ENCODE measurements at regions not wholly inside any gene's neighbourhood (a gene's known extent, or its start where the extent isn't known, plus 50 kb on each side); places are given as distances from the start of the nearest gene placed in this dataset.
"Not testable (repeated sequence)": the region's sequence is repeated elsewhere in the genome, so short reads cannot be mapped to it uniquely, and the experiment has no call there.

DNA sequence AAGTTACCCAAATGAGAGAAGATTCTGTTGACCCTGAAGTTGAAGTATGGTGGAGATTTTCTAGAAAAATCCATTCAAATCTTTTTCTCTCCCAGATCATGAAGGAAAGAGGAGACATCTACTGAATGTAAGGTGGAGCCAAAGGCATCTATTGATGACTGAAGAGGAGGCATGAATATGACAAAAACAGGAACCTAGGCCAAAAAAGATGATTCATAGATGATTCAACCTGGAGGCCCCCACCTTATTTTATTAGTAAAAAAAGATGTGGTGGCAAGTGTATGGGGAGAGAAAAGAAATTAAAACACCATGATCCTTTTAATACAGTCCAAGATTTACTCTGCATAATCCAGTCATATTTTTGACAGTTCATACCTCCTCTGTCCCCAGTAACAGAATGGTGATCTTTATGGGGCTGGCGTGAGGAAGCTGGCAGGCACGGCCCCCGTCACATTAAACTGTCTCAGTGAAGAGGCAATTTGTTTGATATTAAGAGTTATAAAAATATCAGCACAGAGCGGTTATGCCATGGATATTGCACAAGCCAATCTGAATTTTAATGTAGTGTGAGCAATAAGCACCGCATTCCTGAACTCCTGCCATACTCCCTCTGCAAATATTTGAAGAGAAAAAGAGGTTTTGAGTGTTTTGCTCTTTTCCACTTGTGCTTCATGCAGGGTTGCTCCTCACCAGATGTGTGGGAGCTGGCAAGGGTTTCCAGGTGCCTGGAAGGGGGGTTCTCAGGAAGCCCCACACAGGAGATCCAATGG is 94.4 kb downstream of the TRIM43 start:
- DNase-seq = not testable (repeated sequence)

DNA sequence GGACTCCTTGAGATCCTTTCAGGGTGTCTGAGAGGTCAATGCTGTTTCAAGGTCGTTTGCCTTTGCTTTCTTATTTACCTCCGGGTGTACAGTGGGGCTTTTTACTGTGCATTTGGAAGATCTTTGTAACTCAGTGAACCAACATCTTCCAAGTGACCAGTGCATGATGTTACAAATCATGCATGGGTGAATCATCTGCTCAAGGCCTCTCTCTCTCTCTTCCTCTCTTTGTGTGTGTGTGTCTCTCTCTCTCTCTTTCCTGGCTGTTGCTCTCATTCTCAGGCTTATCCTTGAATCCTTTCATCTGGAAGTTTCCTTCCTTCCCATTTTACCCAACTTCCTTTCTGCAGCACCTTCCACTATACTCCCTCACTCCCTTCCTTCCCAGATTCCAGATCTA is 96.1 kb downstream of the TRIM43 start:
- not testable (repeated sequence) for DNase-seq

DNA sequence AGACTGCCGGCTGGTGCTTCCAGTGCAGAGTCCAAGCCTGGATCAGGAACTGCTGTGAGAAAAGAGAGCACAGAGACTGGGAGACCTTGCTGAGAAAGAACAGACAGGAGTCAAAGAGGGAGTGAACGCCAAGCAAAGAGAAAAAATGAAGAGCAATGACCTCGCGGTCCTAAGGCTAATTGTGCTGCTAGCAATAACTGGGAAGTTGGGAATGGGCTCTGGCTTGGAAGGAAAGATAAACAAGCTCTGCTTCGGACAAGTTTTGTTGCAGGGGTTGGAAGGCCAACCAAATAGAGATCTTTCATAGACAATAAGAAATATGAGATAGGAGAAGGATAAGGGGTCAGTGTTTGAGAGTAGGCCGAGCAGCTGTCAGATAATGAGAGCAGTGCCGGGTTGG is 99.4 kb downstream of the TRIM43 start:
- not testable (repeated sequence) for DNase-seq

DNA sequence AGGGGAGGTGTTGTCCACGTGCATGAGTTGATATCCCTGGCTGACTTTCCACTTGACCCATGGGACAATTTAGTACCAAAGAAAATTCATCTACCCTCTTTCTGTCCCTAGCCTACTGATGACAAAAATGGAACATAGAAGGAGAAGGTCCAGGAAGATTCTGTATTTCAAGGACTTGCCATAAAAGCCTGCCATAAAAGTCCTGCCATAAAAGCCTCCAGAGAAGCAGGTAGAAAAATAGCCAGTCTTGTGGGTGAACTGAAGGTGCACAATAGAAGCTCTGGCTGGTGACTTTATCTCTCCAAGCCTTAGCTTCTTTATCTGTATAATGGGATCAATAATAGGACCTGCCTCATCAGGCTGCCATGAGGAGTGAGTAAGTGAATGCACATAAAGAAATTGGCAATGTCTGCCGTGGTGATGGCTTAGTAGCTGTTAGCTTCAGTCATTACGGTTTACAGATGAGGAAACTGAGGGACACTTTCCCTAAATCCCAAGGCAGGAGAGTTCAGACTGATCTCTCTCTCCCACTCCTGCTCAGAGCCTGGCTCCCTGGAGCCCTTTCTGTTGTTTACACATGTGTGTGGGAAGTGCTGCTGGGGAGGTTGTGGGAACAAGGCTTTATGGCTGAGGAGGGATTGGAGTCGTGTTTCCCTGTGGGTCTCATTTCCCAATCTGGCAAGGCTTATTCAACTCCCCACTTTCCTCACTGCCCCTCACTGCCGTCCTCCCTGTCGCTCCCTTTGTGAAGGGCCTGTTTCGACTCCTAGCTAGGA is 101.5 kb downstream of the TRIM43 start:
- not testable (repeated sequence) for DNase-seq

DNA sequence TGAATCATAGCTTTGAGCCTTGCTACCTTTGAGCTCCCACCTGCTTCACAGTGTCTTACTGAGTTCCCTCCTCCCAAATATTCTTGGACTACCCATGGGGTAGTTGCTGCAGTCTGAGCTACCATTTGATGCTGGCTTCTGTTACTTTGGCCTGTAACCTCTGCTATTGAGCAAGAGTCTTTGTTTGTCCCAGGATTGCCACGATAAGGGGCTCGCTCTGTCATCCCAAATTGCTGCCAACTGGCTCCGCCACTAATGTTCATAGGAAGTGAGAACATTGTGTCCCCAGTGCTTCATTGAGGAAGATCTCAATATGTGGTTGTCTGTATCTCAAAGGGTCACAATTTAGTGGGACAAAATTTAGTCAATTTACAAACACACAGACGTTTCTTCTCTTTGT is 103.8 kb downstream of the TRIM43 start:
- DNase-seq = no peak

DNA sequence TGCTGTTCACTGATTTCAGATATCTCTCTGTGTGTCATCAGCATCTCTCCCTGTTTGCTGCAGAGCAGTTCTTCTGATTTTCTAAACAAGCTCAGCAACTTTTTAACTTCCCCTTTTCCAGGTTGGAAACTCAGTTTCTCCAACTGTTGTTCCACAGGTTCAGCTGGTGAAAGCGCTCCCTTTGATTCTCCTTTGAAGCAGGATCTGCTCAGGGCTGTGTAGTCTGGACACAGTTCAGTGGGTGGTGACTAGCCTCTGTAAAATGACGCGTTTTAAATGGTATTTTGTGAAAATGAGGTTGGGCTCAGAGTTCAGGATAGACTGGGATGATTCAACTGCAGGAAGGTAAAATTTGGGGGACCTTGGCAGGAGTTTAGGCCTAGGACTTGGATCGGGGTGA is 106.3 kb downstream of the TRIM43 start:
- no peak for DNase-seq

DNA sequence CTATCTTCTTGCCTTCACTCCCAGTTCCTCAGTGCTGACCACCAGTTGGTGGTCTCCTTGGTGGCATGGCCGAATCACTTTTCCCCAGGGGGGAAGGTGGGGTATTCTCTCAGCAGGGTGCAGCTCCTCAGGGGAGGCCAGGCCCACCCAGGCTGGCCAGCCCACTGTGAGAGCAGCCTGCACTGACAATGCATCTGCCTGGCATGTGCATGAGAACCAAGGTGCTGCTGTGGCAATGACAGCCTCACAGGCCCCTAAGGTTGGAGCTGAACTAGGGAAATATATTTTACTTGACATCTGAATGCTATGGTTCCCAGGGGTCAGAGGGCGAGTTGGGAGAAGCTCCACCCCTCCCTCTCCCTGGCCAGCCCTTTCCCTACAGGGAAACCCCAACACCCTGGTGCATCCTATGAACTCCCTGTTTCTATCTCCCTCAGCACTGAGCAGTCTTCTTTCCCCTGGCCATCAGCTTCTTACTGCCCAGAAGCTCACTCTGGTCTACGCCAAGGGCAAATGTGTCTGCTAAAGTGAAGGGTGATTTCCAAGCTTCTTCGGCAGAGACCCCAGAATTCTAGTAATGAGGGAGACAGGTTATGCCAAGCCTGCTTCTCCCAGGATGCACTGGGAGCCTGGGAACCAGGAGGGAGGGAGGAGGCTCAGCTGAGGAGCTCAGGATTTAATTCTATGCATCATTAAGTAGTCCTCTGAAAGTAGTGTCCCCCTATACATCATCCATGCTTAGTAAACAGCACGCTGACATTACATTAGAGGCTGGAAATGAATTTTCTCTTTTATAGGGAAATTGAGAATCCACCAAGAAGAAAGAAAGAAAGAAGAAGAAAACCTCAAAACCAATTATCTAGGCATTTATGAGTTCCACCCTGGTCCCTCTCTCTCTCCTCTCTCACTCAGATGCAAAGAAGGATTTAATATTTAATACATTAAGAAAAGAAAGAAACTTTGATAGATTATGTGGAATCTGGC is 107.7 kb downstream of the TRIM43 start:
- not testable (repeated sequence) for DNase-seq

DNA sequence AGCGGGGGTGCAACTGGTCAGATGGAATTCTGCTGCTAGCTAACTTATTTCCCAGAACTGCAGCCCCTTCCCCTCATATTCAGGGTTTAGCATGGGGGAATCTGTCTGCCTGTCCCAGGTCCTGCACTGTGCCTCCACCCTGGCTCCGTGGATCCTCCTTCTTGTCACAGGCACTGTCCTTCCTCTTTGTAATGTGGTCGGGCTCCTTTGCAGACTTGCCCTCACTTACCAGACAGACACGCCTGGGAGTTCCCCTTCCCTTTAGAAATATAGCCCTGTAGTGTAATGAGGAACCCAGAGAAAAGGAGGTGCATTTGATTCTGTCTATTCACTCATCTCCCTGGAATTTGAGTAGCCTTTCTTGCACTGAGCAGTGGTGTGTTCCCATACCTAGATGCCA is 108.7 kb downstream of the TRIM43 start:
- peak in 1 of 2 donors; percentile 15 for DNase-seq

DNA sequence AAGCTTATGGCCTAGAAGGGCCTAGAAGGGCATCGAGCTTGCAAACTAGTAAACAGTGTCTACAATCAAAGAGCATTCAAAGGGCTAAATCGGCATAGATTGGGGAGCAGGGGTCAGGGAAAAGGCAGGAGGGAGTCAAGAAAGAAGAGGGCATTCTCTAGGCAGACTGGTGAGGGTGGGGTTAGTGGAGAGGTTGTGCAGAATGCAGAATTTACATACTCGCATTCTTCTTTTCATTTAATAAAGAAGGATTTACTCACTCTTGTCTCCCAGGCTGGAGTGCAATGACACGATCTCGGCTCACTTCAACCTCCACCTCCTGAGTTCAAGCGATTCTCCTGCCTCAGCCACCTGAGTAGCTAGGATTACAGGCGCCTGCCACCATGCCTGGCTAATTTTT is 110.7 kb downstream of the TRIM43 start:
- no peak for DNase-seq

DNA sequence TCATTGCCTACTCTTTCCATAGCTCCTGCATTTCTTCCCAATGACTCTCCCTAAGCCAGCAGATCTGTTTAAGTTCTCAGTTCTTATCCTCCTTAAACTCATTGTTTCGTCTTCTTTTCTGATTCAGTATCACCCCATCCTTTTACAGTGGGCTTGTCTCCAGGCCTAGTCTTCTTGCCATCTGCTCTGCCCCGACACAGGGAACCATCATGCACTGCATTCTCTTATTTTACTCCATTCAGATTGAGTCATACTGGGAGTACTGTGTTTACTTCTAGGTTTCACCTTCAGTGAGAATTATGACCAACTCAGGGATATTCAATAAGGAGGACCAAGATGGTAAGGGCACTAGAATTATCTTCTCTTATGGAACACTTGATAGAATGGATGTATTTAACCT is 115.4 kb downstream of the TRIM43 start:
- DNase-seq = not testable (repeated sequence)

DNA sequence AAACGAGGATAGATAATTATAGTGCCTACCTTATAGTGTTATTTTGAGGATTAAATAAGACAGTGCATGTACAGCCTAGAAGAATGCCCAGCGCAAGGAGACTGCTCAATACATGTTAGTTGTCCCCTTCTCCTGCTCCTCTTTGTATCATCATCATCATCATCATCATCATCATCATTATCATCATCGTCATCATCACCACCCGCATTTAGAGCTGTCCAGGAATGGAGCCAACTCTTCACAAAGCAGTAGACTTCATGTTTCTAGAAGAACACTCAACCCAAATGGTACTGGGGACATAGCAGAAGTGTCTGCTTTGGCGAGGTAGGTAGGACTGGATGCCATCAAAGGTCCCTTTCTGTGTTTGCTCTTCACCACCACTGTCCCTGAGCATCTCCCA is 116.0 kb downstream of the TRIM43 start:
- no peak for DNase-seq

DNA sequence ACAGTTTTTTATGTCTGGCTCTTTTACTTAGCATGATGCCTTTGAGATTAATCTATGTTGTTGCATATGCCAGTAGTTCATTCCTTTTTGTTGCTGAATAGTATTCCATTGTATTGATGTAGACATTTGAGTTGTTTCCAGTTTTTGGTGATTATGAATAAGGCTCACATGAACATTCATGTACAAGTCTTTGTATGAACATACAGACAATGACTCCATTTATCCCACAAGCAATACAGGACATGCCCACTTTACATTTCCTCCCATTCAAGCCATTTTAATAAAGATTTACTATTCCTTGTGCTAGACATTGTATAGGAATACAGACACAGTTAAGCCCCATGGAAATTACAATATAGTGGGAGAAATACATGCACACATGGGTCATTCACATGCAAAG is 118.0 kb downstream of the TRIM43 start:
- no peak for DNase-seq

DNA sequence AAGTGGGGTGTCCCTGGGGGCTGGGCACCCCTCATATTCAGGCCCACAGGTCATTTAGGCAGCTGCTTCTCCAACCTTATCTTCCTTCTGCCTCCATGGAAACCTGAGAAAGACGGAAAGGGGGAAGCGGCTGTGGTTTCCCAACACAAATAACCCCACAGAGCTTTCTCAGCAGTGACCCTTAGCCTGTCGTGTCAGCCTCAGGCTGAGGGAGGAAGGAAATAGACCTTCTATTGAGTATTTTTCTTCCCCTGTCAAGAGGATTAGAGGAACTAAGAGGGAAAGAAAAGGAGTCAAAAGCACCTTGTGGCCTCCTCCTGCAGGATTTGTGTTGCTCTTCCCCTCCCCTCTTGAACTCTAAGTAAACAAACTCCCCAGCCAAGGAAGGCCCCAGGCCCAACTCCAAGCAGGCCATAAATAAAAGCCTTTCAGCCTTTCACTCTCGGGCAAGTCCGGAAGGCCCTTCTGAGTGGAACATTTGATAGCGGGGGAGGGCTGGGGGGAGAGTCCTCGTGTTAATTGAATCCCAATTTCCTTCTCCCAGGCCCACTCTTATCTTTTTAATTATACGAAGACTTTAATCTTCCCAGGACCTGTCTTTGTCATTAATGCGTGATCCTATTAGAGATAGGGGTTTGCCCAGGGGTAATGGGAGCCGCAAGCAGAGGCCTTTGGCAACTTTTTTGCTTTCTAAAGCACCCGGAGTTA is 121.8 kb downstream of the TRIM43 start:
- not testable (repeated sequence) for DNase-seq

DNA sequence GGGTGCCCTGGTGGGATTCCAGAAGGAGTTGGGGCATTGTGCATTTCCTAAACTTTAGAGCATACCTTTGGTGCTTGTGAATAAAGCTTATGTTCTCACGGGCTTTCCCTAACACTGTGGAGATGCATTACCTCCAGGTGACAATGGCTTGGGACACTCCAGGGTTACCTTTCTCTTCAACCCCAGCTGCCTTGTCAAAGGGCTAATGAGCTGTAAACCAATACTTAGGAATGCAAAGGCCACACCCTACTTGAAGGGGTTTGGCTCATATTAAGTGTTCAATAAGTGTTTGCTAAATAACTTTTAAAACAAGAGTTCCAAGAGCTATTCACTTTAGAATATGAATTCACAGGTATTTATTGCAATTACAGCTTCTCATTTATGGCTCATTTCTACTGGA is 122.6 kb downstream of the TRIM43 start:
- not testable (repeated sequence) for DNase-seq

DNA sequence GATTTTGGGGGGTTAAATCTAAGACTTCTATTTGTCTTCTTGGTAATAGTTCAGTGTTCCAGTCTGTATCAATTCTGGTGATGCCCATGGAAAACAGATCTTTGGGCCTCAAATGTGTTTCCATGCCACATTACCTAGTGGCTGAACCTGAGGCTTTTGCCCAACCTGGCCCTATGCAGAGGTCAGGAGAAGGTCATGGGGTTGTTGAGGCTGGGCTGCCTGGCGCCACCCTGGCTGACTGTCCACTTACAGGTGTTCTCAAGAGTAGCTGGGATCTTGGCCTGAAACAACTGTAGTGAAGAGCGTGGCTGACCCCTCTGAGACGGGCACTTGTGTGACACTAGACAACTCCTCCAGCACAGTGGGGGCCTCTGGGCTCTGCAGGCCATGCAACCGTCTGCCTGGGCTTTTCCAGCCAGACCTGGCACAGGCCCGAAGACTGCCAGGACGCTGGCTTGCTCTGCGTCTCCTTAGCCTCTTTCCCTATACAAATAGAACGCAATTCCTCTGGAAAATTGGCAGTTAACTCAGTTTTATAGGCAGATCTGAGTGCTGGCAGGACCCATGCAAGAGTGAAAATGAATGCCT is 127.8 kb downstream of the TRIM43 start:
- no peak for DNase-seq

DNA sequence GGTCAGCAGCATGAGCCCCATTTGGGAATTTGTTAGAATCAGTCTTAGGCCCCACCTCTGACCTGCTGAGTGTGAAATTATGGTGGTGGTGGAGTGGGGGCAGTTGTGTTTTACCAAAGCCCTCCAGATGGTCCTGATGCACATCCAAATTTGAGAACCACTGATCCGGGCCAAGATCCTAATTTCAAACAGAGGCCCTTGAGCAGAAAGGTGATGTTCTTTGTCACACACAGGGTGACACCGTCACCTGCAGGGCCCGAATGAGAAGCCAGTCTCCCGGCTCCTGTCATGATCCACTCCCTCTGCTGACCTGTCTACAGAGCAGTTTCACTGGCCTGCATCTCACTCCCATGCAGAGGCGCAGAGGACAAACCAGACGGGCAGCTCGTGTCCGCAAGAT is 129.9 kb downstream of the TRIM43 start:
- DNase-seq = no peak

DNA sequence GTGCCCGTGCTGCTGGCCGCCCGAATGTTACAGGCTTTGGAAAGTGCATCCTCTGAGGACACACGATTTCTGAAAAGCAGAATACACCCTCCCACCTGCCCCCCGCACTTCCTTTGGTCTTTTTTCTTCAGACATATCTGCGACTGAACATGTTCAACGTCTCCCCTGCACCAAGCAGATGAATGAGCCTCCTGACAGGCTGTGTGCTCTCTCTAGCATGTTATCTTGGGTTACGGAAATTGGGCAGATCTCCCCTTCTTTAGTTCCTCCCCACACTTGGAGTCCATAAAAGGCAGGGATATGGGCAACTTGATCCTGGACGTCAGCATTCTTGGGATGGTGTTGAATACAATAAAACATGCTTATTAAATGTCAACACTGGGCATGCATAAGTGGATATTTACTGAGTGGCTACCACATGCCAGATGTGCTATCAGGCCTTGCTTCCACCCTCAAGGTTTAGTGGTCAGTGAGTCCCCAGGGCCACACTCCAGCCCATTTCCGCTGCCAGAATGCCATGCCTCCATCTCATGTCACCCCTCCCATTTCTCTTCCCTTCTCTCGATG is 130.4 kb downstream of the TRIM43 start:
- DNase-seq = no peak

DNA sequence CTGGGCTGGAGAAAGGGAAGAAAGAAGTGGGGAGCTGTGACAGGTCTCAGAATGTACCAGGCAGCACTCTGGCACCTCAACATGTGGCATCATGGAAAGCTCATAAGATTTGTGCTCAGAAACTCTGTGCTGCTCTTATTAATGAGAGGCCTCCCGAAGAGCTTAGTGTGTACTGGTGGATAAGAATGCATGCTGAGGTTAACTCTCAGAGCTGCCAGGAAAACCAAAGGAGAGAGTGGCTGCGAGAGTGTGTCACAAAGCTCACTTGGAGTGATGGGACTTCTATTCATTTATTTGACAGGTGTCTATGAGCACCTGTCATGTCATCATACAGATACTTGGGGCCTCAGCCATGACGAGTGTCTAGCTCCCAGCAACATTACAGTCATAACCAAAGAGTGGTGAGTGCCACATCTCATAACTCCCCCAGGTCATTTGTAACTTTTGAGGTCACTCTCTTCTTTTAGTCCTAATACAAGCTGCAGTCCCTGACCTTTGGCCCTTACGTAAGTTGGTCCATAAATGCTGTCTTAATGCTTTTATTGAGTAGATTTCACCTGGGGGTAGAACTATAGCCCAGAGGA is 131.9 kb downstream of the TRIM43 start:
- DNase-seq = not testable (repeated sequence)

DNA sequence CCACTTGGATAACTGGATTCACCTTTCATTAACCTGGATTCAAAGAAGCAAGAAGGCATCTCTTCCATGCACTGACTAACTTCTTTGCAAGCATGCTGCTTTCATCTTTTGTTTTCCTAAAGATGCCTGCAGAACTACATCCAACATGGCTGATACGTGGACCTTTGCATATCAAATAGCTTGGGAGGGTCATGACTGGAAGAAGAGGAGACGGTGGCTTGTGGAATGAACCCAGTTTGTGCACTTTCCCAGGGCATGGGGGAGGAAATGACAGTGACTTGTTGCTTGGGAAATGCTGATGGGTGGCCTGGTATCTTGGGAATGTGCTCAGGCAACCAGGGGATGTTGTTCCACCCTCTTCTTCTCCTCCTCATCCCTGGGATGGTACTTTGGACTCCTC is 133.4 kb downstream of the TRIM43 start:
- DNase-seq = not testable (repeated sequence)

DNA sequence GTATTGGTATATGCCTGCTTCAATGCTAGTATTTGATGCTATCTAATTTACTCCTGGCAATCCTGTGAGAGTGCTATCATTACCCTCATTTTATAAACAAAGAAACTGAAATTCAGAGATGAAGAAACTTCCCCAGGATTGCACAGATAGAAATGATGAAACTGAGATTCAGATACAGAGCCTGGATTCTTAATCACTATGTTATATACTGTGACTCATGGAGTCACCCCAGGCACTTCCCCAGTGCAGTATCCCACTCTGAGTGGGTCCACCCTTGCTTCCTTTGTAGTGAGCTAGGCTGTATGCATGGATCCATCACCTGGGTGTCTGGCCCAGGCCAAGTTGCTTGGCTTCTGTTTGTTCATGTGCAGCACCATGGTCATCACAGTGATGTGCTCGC is 133.9 kb downstream of the TRIM43 start:
- not testable (repeated sequence) for DNase-seq

DNA sequence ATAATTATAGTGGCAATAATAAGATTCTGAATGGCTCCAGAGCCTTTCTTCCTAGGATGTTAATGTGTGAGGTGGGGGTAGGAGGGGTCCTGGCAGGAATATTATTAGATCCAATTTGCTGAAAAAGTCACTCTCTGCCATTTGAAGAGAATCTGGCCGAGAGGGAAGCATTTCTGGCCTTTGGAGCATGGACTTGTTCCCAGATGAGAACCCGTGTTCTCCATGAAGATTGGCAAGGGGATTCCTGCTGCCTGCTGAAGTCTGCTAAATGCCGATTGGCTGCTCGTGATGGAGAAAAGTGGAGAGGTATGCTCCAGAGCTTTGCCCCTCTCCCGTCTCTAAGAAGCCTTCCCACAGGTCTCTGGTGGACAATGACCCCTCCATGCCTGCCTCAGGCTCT is 135.6 kb downstream of the TRIM43 start:
- DNase-seq = not testable (repeated sequence)

Data from CD4-positive, alpha-beta T cell treated with Interferon alpha-2 for 1 hour (primary cell).